ENCODE measurements at regions not wholly inside any gene's neighbourhood (a gene's known extent, or its start where the extent isn't known, plus 50 kb on each side); places are given as distances from the start of the nearest gene placed in this dataset.
"Not testable (repeated sequence)": the region's sequence is repeated elsewhere in the genome, so short reads cannot be mapped to it uniquely, and the experiment has no call there.

DNA sequence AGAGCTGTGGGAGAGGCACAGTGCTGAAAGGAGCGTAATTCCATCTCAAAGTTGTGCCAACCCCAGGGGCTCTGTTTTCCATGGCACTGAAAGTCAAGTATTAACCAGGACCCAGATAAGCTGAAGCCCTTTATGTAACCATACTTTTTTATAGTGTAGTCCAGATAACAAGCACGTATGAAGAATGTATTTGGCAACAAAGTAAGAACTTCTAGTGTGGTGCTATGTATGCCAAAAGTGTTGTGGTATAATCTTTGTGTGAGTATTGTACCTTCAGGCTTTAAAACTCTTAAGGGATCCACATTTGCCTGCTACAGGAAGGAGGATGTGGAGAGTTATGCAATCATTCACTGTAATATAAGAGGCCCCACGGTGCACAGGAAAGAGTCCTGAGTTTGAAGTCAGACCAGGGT is 129.4 kb downstream of the IBTK start:
- DNase-seq, result no peak

DNA sequence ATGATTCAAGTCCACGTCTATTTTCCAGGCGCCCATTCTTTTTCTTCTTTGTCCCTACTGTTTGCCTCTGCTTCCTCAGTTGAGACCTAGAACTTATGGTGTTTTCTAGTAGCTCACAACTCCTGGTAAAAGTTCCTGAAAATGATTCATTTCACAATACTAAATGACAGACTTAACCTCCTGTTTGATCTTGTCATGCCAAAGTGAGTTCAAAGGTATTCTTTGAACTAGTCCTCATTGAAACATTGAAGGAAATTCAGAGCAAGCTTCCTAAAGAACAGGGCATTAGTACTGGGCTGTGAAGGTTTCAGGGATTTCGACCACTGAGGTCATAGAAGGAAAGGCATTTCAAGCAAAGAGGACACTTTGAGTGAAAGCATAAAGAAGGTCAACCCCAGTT is 132.8 kb downstream of the IBTK start:
- no peak for DNase-seq

DNA sequence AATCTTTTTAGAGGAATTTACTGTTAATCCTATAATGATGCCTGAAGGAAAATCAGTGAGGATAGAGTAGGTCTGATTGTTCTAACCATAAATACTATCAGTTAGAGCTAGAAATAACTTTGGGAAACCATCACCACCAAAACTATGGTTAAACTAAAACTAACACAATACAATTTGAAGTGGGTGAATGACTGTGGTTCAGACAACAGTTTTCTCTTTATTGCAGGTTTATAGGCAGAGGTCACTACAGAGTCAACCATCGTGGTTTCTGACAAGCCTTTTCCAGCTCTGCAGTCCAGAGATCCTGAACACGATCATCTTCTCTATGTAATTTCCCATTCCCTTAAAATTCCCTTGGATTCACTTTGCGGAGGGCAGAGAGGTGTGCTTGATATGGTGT is 134.3 kb downstream of the IBTK start:
- no peak for DNase-seq

DNA sequence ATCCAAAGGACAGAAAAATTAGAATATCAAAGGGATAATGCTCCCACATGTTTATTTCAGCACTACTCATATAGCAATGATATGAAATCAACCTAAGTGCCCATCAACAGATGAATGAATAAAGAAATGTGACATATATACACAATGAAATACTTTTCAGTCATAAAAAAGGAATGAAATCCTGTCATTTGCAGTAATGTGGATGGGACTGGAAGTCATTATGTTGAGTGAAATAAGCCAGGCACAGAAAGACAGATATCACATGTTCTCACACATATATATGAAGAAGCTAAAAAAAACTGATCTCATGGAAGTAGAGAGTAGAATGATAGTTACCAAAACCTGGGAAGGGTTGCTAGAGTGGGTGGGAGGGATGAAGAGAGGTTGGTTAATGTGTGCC is 135.7 kb downstream of the IBTK start:
- DNase-seq, result no peak

DNA sequence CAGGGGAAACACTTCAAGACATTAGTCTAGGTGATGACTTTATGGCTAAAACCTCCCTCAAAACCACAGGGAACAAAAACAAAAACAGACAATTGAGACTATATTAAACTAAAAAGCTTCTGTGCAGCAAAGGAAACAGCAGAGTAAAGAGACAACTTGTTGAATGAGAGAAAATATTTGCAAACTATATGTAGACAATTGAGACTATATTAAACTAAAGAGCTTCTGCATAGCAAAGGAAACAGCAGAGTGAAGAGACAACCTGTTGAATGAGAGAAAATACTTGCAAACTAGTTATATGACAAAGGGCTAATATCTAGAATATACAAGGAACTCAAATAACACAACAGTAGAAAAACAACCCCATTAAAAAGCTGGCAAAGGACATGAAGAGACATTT is 136.4 kb downstream of the IBTK start:
- no peak for DNase-seq

DNA sequence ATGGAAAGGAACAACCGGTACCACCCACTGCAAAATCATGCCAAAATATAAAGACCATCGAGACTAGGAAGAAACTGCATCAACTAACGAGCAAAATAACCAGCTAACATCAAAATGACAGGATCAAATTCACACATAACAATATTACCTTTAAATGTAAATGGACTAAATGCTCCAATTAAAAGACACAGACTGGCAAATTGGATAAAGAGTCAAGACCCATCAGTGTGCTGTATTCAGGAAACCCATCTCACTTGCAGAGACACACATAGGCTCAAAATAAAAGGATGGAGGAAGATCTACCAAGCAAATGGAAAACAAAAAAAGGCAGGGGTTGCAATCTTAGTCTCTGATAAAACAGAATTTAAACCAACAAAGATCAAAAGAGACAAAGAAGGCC is 144.4 kb downstream of the IBTK start:
- not testable (repeated sequence) for DNase-seq

DNA sequence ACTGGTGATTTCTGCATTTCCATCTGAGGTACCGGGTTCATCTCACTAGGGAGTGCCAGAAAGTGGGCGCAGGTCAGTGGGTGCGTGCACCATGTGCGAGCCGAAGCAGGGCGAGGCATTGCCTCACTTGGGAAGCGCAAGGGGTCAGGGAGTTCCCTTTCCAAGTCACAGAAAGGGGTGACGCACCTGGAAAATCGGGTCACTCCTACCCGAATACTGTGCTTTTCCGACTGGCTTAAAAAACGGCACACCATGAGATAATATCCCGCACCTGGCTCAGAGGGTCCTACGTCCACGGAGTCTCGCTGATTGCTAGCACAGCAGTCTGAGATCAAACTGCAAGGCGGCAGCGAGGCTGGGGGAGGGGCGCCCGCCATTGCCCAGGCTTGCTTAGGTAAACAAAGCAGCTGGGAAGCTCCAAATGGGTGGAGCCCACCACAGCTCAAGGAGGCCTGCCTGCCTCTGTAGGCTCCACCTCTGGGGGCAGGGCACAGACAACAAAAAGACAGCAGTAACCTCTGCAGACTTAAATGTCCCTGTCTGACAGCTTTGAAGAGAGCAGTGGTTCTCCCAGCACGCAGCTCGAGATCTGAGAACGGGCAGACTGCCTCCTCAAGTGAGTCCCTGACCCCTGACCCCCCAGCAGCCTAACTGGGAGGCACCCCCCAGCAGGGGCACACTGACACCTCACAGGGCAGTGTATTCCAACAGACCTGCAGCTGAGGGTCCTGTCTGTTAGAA is 146.0 kb downstream of the IBTK start:
- DNase-seq, result not testable (repeated sequence)

DNA sequence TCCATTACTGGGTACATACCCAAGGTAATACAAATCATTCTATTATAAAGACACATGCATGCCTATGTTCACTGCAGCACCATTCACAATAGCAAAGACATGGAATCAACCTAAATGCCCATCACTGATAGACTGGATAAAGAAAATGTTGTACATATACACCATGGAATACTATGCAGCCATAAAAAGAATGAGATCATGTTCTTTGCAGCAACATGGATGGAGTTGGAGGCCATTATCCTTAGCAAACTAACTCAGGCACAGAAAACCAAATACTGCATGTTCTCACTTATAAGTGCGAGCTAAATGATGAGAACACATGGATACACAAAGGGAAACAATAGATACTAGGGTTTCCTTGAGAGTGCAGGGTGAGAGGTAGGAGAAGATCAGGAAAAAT is 146.8 kb downstream of the IBTK start:
- DNase-seq, result not testable (repeated sequence)

DNA sequence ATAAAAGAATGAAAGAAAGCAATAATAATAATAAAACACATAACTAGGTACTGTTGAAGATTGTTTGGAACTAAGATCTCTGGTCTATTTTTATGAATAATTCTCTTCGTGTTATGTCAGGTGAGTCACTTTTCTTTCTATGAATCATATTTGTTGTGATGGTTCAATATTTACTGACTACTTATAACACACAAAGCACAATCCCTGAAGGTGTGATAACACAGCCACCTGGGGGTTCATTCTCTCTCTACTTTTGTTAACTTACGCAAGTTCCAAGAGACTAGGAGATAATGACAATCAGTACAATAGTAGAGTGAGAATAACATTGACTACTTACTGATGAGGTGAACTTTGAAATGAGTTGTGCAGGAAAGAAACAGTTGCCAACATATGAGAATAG is 149.9 kb downstream of the IBTK start:
- DNase-seq, result peak; percentile 57

DNA sequence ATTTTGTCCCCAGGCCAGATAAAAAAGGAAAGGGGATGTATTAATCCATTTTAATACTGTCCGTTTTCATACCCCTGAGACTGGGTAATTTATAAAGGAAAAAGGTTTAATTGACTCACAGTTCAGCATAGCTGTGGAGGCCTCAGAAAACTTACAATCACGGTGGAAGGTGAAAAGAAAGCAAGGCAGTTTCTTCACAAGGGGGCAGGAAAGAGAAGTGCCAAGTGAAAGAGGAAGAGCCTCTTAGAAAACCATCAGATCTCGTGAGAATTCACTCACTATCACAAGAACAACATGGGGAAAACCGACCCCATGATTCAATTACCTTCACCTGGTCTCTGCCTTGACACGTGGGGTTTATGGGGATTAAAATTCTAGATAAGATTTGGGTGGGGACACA is 152.5 kb downstream of the IBTK start:
- DNase-seq, result no peak

DNA sequence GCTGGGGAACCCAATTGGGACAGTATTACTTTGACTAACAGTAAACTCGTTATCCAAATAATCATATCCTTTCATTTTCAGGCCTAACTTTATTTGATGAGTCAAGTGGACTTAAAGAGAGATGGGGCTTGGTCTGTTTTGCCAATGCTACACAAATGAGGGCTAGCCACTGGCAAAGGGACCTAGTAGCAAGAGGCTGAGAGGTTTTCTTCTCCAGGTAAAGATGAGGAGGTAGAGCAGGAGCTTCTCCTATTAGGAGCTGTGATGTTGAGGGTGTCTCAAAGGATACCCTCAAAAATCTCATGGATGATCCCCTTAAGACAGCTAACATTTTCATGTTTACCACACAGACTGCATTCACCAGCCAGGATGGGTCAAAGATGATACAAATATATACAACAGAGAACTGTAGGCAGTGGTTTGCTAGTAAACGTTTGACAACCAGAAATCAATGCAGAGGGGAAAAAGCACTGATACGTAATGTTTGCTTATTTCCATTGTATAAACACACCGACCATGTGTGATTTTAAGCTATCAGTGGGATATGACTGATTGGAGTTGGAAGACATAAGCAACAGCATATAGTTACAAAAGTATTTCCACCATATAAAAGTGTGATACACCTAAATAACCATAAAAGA is 153.3 kb downstream of the IBTK start:
- DNase-seq, result peak; percentile 14

DNA sequence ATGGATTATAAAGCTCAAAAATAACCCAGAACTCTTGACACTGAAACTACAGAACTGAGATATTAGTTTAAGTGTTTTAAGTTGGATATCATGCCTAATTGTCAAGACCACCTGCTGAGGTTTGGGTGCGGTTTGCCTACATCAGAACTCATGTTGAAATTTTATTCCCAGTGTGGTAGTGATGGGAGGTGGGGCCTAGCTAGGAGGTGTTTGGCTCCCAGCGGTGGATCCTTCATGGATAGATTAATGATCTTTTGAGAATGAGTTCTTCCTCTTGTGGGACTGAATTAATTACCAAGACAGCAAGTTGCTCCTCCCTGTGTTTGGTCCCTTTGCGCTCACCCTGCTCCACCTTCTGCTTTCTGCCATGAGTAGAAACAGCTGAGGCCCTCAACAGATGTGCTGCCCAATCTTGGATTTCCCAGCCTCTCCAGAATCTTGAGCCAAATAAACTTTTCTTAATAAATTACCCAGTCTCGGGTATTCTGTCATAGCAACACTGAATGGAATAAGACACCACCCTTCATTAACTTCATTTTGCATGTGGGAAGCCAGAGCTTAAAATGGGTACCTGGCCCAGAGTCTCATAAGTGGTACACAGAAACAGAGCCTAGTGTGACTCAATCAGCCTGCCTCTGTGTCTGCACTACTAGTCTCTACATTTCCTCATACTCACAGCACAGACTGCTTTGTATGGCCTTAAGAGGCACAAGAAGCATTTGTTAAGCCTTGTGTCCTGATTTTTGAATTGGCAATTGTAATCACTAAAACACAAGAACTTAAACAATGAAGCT is 158.4 kb downstream of the IBTK start:
- no peak for DNase-seq

DNA sequence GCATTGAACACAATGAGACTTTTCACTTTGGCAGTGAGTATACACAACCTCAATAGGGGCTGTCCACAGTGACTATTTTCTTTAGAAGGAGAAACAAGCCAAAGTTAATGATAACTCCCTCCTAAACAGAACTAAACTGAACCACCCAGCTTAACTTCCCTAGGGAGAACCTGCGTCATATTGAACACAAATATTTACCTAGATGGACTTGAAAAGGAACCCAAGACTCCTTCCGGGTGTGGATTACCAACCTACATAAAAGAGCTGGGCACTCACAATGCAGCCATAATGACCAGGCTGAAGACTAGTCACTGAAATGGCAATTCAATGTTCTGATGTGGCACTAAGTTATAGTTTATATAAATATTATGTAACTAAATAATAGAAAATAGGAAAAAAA is 160.6 kb downstream of the IBTK start:
- no peak for DNase-seq

DNA sequence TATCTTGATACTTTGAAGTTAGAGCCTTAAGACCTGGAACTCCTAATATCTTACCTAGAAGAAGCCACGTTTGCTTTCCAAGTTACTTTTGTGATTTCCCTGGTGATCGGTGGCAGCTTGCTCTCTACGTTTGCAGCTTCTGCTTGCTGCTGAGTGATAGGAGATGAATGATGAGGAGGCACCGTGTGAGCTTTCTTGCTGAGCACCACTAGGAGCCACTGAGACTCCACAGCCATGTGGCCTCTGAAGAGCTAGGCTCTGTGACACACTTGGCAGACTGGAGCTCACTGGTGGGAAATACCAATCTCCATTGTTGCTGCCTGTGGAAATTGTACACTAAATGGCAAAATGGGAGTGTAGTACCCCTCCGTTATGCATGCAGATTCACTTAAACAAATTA is 161.8 kb downstream of the IBTK start:
- DNase-seq, result no peak

DNA sequence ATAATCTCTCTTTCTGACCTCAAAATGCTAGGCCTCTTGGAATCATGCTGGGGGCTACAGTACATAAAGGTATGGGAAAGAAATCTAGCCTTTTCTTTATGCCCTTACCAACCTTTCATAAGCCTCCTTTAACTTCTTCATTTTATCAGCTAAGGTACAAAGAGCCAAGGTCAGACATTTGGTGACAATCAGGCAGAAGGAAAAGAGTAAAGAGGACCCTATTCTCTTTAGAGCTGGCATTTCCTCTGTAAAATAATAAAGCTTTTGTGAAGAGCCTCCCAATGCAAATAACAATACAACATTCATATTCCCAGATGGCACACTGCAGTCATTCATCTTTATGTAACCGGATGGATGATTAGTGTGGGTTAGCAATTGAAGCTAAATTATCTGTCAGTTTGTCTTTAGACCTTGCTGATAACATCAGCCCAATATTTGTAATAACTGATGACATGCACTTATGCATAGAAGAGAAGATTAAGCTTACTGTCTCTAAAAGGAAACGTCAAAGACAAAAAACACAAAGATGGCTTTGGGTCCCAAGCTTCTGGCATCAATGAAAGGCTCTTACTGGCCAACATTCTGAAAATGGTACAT is 163.1 kb downstream of the IBTK start:
- DNase-seq, result peak; percentile 78

DNA sequence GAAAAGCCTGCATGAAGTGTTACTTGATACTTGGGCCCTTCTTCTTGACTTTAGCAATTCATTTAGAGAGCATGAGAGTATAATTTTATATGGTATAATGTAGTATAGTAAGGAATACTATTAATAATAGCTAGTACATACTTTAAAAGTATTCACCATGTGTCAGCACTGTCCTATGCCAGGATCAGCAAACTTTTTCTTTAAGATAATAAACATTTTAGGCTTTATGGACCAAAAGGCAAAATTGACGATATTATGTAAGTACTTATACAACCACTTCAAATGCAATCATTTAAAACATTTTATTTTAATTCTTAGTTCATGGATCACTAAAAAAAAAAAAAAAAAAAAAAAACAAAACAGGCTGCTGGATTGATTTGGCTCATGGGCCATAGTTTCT is 163.9 kb downstream of the IBTK start:
- no peak for DNase-seq

DNA sequence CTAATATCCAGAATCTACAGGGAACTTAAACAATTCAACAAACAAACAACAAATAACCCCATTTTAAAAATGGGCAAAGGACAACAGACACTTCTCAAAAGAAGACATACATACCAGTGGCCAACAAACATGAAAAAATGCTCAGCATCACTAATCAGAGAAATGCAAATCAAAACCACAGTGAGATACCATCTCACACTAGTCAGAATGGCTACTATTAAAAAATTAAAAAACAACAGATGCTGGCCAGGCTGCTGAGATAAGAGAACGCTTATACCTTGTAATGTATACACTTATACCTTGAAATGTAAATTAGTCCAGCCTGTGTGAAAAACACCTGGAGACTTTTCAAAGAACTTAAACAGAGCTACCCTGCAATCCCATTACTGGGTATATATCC is 166.8 kb downstream of the IBTK start:
- no peak for DNase-seq

DNA sequence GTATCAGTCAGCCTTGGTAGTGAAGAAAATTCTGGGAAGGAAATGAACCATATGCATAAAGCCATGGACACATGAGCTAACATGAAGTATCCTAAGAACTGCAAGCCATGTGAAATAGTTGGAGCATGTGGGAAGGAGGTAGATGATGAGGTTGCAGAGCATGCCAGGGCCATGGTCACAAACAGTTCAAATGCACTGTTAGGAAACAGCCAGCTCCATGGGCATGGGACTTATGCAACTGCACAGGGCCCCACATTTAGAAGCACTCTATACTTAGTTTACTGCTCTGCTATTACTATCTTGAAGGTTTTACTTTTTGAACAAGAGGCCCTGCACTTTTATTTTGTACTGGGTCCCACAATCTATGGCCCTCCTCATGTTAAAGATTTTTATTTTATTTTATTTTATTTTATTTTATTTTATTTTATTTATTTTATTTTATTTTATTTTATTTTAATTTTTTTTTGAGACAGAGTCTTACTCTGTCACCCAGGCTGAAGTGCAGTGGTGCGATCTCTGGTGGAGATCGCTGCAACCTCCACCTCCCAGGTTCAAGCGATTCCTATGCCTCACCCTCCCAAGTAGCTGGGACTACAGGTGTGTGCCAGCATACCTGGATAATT is 169.1 kb downstream of the IBTK start:
- no peak for DNase-seq

DNA sequence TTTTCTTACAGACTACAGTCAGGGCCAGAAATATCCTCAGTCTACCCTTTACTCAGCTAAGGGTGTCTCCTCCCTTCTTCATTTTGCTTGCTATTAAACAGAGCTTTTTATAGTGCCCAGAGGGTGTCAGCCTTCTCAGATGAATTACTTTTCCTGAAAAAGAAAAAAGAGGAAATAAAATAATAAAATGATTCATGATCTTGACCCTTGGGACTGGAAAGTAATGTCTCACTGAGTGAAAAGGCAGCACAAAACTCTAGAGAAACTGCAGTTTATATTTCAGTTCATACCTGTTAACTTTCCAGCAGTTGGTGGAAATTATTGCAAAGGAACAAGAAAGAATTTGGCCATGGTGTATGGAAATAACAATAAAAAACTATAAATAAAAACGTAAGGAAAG is 170.6 kb downstream of the IBTK start:
- DNase-seq, result no peak

DNA sequence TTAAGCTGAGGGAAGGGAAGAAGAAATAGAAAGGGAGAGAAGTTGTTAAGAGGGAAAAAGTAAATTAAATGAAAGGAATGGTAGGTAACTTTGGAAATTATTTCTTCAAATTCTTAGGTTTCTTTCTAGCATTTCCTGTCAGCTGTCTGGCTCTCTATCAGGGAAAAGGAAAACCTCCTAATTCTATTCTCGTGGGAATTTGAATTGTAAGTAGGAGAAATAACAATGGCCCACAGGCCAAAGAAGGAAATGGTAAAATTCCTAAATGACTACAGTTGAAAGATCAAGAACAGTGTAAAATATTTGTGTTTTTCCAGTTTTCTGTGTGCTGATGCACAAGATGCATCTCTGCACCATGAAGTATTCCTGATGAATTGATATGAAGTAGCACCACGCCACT is 173.0 kb downstream of the IBTK start:
- DNase-seq, result no peak

DNA sequence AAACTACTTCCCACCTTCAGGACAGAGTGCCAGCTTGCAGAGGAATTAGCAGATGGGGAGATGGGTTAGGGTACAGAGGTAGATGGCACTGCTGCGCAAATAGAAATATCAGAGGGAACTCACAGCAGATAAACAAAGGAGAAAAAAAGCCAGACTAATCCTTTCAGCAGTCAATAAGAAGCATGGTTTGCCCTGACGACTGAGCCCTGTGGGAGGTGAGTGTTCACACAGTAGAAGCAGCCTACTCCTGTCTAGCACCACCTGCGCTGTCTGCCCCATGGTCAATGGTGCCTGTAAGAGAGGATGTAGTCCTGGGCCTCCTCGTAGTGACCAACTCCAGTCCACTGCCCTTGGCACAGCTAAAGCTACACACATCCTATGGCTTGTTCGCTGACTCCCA is 174.1 kb downstream of the IBTK start:
- DNase-seq, result peak; percentile 76

DNA sequence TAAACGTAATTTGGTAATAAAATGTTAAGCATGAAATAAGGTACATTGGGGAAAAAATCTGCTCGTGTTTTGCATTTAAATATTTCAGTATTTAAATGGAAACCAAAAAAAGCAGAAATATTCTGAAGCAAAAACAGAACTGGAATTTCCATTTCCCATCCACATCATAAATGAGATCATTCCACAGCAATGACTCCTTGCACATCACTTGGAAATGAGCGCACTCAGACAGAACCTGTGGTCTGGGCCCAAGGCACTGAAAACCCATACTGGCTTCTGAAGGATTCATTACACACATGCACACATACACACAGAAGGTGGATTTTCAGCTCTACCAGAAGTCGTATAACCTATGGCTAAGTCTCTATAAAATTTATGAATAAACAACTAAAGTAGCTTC is 174.8 kb downstream of the IBTK start:
- DNase-seq, result peak; percentile 64

DNA sequence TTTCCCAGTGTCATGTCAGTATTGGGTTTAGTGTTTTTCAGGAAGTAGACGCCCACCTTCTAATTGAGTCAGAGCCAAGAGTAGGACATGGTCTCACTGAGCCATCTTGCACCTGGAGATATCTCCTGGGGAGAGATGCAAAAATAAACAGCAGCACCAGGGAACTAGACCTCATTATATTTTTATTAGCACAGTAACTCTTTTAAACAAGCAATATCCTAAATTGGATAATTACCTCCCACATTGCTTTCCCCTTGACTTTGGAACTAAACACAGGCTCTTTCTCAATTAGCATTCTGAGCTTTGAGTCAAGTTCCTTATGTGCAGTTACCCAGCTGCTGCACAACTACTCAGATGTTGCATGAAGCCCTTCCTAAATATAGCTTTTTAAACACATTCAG is 175.4 kb downstream of the IBTK start:
- peak; percentile 97 for DNase-seq

Measured in NCI-H748 treated with DMSO at 0.1 percent for 48 hours (cell line).